Esophagus muscularis mucosa (tissue), 4 donors: ENCODE measurements at regions not wholly inside any gene's neighbourhood (a gene's known extent, or its start where the extent isn't known, plus 50 kb on each side); places are given as distances from the start of the nearest gene placed in this dataset.
"Not testable (repeated sequence)": the region's sequence is repeated elsewhere in the genome, so short reads cannot be mapped to it uniquely, and the experiment has no call there.

Source experiments
- DNase-seq: peaks from one replicate; pipeline ENCODE4 v3.0.0-alpha.2; 2017; ENCODE audit errors: extremely low spot score
- H3K27ac ChIP-seq, 4 donors: fragments of 200-600 bp; sonication (generic); replicated peaks in 1 of 4; 1 replicate in 3 of 4; 2 replicates in 1 of 4; pipeline ENCODE4 v1.5.1; 2016 to 2019; ENCODE audit warnings: mild to moderate bottlenecking in 1 of 4
- H3K27me3 ChIP-seq, 4 donors: fragments of 200-600 bp; sonication (generic); one replicate each; pipeline versions ENCODE4 v1.5.1 to v1.6.0; 2016 to 2019
- H3K36me3 ChIP-seq, 4 donors: fragments of 200-600 bp; sonication (generic); one replicate each; pipeline ENCODE4 v1.5.1; 2016 to 2019
- H3K4me1 ChIP-seq, 4 donors: fragments of 200-600 bp; sonication (generic); one replicate each; pipeline ENCODE4 v1.5.1; 2016 to 2019
- H3K4me3 ChIP-seq, 4 donors: fragments of 200-600 bp; sonication (generic); 1 replicate in 2 of 4; 2 replicates in 2 of 4; pipeline ENCODE4 v1.5.1; 2016 to 2019; ENCODE audit warnings: mild to moderate bottlenecking in 4 of 4, moderate library complexity in 1 of 4
- H3K9me3 ChIP-seq, 4 donors: fragments of 200-600 bp; sonication (generic); 1 replicate in 3 of 4; 2 replicates in 1 of 4; pipeline ENCODE4 v1.5.1; 2016 to 2019
- EP300 ChIP-seq: sonication (generic); formaldehyde crosslinking; IDR thresholded peaks from one replicate; pipeline ENCODE4 v1.6.1; 2017; ENCODE audit warnings: antibody characterized with exemption
- POLR2A ChIP-seq: fragments of 450-650 bp; IDR thresholded peaks from one replicate; pipeline ENCODE4 v1.6.1; 2017; ENCODE audit warnings: antibody characterized with exemption, moderate library complexity, mild to moderate bottlenecking, low read depth
- POLR2AphosphoS5 ChIP-seq, 2 donors: sonication (generic); formaldehyde crosslinking; IDR thresholded peaks; one replicate each; pipeline ENCODE4 v1.6.1; 2017; ENCODE audit warnings: antibody characterized with exemption in 2 of 2
- WGBS: methylation state at CpG from one replicate; pipeline ENCODE4 v1.1.5; 2018; 5-methylcytosine and 5-hydroxymethylcytosine counted together
- intact Hi-C: fragments of 100-400 bp; cut with DNase I; formaldehyde crosslinking; loops from one replicate; pipeline ENCODE4 v1.15.1; 2023
- TF ChIP-seq, protein P1 (sequence below), 3 experiments: fragments of 200-600 bp in 2 of 3; fragments of 450-650 bp in 1 of 3; sonication (generic) in 2 of 3; IDR thresholded peaks; one replicate each; pipeline ENCODE4 v1.5.1; 2017 to 2019; ENCODE audit warnings: antibody characterized with exemption in 3 of 3, mild to moderate bottlenecking in 2 of 3, moderate library complexity in 1 of 3

DNA sequence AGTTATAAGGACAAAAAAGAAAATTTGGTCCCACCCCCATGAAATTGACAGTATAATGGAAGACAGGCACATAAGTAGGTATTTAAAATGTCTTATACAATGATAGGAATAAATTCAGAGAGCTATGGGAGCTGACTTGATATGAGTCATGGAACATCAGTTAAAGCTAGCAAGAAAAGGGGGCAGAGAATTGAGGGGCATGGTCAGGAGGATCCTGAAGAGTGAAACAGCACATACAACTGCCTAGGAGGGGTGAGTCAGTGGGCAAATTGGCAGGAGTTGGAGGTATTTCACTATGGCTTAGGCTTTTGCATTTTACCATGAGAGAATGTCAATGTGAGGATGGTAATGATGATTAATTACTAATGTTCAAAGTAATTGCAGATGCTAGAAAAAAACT is 95.4 kb upstream of the BANK1 start:
- no peak for DNase-seq
- H3K27ac ChIP-seq = no peak overlapping the region
- no peaks in the 10 kb centered on the region for H3K27me3 ChIP-seq
- H3K4me3 ChIP-seq = no peak overlapping the region
- TF ChIP-seq, protein P1, sequence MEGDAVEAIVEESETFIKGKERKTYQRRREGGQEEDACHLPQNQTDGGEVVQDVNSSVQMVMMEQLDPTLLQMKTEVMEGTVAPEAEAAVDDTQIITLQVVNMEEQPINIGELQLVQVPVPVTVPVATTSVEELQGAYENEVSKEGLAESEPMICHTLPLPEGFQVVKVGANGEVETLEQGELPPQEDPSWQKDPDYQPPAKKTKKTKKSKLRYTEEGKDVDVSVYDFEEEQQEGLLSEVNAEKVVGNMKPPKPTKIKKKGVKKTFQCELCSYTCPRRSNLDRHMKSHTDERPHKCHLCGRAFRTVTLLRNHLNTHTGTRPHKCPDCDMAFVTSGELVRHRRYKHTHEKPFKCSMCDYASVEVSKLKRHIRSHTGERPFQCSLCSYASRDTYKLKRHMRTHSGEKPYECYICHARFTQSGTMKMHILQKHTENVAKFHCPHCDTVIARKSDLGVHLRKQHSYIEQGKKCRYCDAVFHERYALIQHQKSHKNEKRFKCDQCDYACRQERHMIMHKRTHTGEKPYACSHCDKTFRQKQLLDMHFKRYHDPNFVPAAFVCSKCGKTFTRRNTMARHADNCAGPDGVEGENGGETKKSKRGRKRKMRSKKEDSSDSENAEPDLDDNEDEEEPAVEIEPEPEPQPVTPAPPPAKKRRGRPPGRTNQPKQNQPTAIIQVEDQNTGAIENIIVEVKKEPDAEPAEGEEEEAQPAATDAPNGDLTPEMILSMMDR (IDR thresholded peaks at IDR 0.05) = no peak
- TF ChIP-seq POLR2AphosphoS5 (IDR thresholded peaks at IDR 0.05) (no peak), POLR2A (no peak), EP300 (no peak)
- no peaks in the 10 kb centered on the region for H3K9me3 ChIP-seq
- intact Hi-C loops = no loop called here
- H3K36me3 ChIP-seq = no peaks in the 10 kb centered on the region
- H3K4me1 ChIP-seq = no peaks in the 10 kb centered on the region

DNA sequence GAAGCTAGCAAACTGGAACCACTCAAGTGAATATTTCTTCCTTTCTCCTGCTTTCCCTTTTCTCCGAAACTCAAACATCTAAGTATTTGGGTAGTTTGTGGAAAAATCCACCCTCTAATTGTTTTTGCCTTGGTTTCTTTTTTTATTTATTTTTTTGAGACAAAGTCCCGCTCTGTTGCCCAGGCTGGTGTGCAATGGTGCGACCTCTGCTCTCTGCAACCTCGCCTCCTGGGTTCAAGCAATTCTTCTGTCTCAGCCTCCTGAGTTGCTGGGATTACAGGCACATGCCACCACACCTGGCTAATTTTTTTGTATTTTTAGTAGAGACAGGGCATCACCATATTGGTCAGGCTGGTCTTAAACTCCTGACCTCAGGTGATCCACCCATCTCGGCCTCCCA is 96.1 kb upstream of the BANK1 start:
- intact Hi-C loops, H3K27me3 ChIP-seq, H3K4me3 ChIP-seq, DNase-seq, H3K4me1 ChIP-seq, H3K27ac ChIP-seq, H3K36me3 ChIP-seq, H3K9me3 ChIP-seq: not testable (repeated sequence)
- 91% methylated on average over 5 of the region's 5 CpGs for WGBS

DNA sequence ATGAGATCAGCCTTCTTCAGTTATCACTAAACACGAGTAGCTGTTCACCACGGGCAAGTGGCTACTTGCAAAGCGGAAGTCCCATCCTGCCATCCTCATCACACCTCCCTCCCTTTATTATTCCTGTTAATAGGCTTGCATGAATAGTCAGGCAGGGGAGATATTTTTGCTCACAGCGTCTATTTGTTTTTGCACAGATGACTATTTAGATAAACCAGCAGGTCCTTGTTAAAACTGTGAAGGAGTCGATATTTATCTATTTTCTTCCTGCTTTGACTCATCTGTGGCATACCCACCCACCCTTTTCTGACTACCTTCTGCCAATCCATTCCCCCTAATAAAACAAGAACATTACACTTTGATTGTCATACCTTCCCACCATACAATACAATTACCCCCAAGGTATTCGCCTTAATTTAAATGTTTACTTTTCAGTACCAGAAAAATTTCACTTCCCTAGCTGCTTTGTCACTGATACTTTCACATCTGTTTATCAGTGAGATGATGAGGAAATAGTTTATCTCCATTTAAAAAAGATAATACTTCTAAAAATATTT is 96.6 kb upstream of the BANK1 start:
- H3K27me3 ChIP-seq = no peaks in the 10 kb centered on the region
- H3K36me3 ChIP-seq = no peaks in the 10 kb centered on the region
- no peaks in the 10 kb centered on the region for H3K4me1 ChIP-seq
- 52% methylated on average over 6 of the region's 6 CpGs for WGBS
- H3K27ac ChIP-seq = no peak overlapping the region
- intact Hi-C loops = no loop called here
- no peaks in the 10 kb centered on the region for H3K9me3 ChIP-seq
- no peak overlapping the region for H3K4me3 ChIP-seq
- DNase-seq = no peak
- no peak for TF ChIP-seq POLR2AphosphoS5 (IDR thresholded peaks at IDR 0.05)
- no peak for TF ChIP-seq EP300
- TF ChIP-seq, protein P1 (IDR thresholded peaks at IDR 0.05) = no peak
- TF ChIP-seq POLR2A = no peak

- Histone ChIP-seq H3K27me3 (no peaks in the 10 kb centered on the region), H3K36me3 (no peaks in the 10 kb centered on the region), H3K27ac (no peak overlapping the region), H3K9me3 (no peaks in the 10 kb centered on the region), H3K4me3 (no peak overlapping the region), H3K4me1 (no peaks in the 10 kb centered on the region)
- DNase-seq = no peak
- WGBS = 94% methylated on average over 1 of the region's 1 CpG
- intact Hi-C loops = no loop called here
- TF ChIP-seq, protein P1 (IDR thresholded peaks at IDR 0.05) = no peak
- no peak for TF ChIP-seq POLR2A
Observed at GRCh38 chr4:101689220-101689619, 101.3 kb upstream of the BANK1 start.

- Histone ChIP-seq H3K27ac (no peak overlapping the region), H3K4me3 (no peak overlapping the region), H3K27me3 (no peaks in the 10 kb centered on the region), H3K4me1 (no peaks in the 10 kb centered on the region), H3K36me3 (no peaks in the 10 kb centered on the region), H3K9me3 (no peaks in the 10 kb centered on the region)
- TF ChIP-seq POLR2A = no peak
- no peak for TF ChIP-seq EP300
- TF ChIP-seq, protein P1 (IDR thresholded peaks at IDR 0.05) = no peak
- no peak for TF ChIP-seq POLR2AphosphoS5 (IDR thresholded peaks at IDR 0.05)
- 75% methylated on average over 1 of the region's 1 CpG for WGBS
- intact Hi-C loops = no loop called here
- DNase-seq = no peak
Observed at GRCh38 chr4:101685126-101685525, 105.4 kb upstream of the BANK1 start.
